Medulla oblongata (tissue), 1 donor: ENCODE measurements at regions not wholly inside any gene's neighbourhood (a gene's known extent, or its start where the extent isn't known, plus 50 kb on each side); places are given as distances from the start of the nearest gene placed in this dataset.

Experiments used
- DNase-seq: peaks from one replicate; pipeline ENCODE4 v3.0.0-alpha.2; 2015; ENCODE audit errors: extremely low spot score

GRCh38 chr3:34183114-34183513 is 384.7 kb downstream of the PDCD6IP start:
- DNase-seq: no peak

GRCh38 chr3:34183611-34184340 is 385.3 kb downstream of the PDCD6IP start:
- no peak for DNase-seq

GRCh38 chr3:34185301-34185700 is 386.9 kb downstream of the PDCD6IP start:
- no peak for DNase-seq

GRCh38 chr3:34189133-34189532 is 390.7 kb downstream of the PDCD6IP start:
- DNase-seq: no peak

- no peak for DNase-seq
Observed at GRCh38 chr3:34196914-34197313, 398.5 kb downstream of the PDCD6IP start.

GRCh38 chr3:34198309-34198708 is 399.9 kb downstream of the PDCD6IP start:
- DNase-seq: no peak

- no peak for DNase-seq
Observed at GRCh38 chr3:34200576-34200975, 402.1 kb downstream of the PDCD6IP start.

- no peak for DNase-seq
Observed at GRCh38 chr3:34202975-34203374, 404.5 kb downstream of the PDCD6IP start.

GRCh38 chr3:34203386-34203785 is 405.0 kb downstream of the PDCD6IP start:
- no peak for DNase-seq

- DNase-seq: no peak
Observed at GRCh38 chr3:34207002-34207401, 408.6 kb downstream of the PDCD6IP start.

GRCh38 chr3:34207806-34208205 is 409.4 kb downstream of the PDCD6IP start:
- peak; percentile 5 for DNase-seq

GRCh38 chr3:34212175-34212574 is 413.7 kb downstream of the PDCD6IP start:
- DNase-seq: no peak

- DNase-seq: peak; percentile 63
Observed at GRCh38 chr3:34212656-34213055, 414.2 kb downstream of the PDCD6IP start.

GRCh38 chr3:34213478-34213877 is 415.0 kb downstream of the PDCD6IP start:
- no peak for DNase-seq

GRCh38 chr3:34216711-34217335 is 418.4 kb downstream of the PDCD6IP start:
- no peak for DNase-seq

- DNase-seq: no peak
Observed at GRCh38 chr3:34218706-34219385, 420.4 kb downstream of the PDCD6IP start.

- no peak for DNase-seq
Observed at GRCh38 chr3:34219556-34219955, 421.1 kb downstream of the PDCD6IP start.

GRCh38 chr3:34225821-34226366 is 427.5 kb downstream of the PDCD6IP start:
- no peak for DNase-seq

- no peak for DNase-seq
Observed at GRCh38 chr3:34229876-34230275, 431.4 kb downstream of the PDCD6IP start.

GRCh38 chr3:34235096-34235495 is 436.7 kb downstream of the PDCD6IP start:
- DNase-seq: no peak

- DNase-seq: no peak
Observed at GRCh38 chr3:34237946-34238345, 439.5 kb downstream of the PDCD6IP start.

- DNase-seq: no peak
Observed at GRCh38 chr3:34238407-34238806, 440.0 kb downstream of the PDCD6IP start.

- DNase-seq: no peak
Observed at GRCh38 chr3:34239287-34239686, 440.9 kb downstream of the PDCD6IP start.
